CD4-positive, alpha-beta T cell treated with Interleukin-2 at 100 ng/mL for 4 hours (primary cell): ENCODE measurements at regions not wholly inside any gene's neighbourhood (a gene's known extent, or its start where the extent isn't known, plus 50 kb on each side); places are given as distances from the start of the nearest gene placed in this dataset.
"Not testable (repeated sequence)": the region's sequence is repeated elsewhere in the genome, so short reads cannot be mapped to it uniquely, and the experiment has no call there.

Experiments used
- DNase-seq: peaks from one replicate; pipeline ENCODE4 v3.0.0-alpha.2; 2020; ENCODE audit warnings: low spot score

GRCh38 chr3:72080800-72081199, 295.9 kb upstream of the PROK2 start:
- DNase-seq: no peak

GRCh38 chr3:72080095-72080494, 295.1 kb upstream of the PROK2 start:
- no peak for DNase-seq

GRCh38 chr3:72079369-72079872, 294.5 kb upstream of the PROK2 start:
- DNase-seq: no peak

GRCh38 chr3:72078676-72079368, 293.9 kb upstream of the PROK2 start:
- DNase-seq: no peak

GRCh38 chr3:72077473-72078259, 292.7 kb upstream of the PROK2 start:
- DNase-seq: no peak

- not testable (repeated sequence) for DNase-seq
These were observed 290.9 kb upstream of the PROK2 start for GRCh38 chr3:72075848-72076247.

- DNase-seq: no peak
These were observed 286.7 kb upstream of the PROK2 start for GRCh38 chr3:72071624-72072023.

- no peak for DNase-seq
These were observed 285.1 kb upstream of the PROK2 start for GRCh38 chr3:72070005-72070404.

DNA sequence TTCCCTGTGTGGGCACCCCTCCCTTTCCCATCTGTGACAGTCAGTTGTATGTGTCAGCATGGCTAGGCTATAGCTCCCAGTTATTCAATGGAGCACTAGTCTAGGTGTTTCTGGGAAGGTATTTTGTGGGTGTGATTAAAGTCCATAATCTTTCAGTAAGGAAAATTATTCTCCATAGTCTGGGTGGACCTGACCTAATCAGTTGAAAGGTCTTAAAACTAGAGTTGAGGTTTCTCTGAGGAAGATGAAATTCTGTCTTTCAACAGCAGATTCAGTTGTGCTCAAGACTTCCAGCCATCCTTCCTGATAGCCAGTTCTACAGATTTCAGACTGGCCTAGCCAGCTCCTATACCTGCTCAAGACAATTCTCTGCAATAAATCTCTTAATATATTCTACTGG, 284.6 kb upstream of the PROK2 start:
- DNase-seq: no peak

- no peak for DNase-seq
These were observed 283.7 kb upstream of the PROK2 start for GRCh38 chr3:72068621-72069020.

DNA sequence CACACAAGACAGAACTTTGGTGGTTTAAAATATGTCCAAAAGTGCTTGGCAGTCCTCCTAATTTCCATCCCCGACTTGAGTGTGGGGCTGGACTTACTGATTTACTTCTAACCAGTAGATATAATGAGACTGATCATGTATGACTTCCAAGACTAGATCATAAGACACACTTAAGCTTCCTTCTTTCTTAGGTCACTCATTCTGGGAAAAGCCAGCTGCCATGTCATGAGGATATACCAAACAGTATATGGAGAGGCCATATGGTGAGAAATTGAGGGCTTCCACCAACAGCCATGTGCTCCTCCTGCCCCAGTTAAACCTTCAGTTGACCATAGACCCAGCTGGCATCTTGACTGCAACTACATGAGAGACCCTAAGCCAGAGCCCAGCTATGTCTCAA, 282.8 kb upstream of the PROK2 start:
- no peak for DNase-seq

DNA sequence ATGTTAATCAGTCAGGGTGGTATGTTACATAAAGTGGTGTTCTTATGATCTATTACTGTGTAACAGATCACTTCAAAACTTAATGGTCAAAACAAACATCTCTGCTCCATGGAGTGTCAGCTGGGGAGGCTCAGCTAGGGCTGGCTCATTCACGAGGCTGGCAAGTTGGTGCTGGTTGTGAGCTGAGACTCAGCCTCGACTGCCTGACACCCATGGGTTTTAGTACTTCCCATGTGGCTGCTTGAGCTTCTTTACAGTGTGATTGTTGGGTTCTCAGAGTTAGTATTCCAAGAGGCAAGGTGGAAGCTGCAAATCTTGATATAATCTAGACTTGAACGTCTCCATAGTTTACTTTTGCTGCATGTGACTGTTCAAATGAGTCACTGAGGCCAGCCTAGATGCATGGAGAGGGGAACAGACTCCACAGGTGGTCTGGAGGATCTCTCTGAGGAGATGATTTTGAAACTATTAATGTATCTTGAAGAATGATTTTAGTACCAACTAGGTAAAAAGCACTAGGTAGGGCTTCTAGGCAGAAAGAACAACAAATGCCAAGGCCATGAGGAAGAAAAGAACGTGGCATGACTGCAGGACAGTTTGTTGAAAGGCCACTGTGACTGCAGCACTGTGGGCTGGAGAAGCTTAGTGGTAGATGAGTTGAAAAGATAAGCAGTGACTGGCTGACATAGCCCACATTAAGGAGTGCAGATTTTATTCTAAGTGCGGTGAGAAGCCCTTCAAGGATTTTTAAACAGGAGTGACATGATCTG, 281.1 kb upstream of the PROK2 start:
- no peak for DNase-seq

GRCh38 chr3:72065236-72065635, 280.3 kb upstream of the PROK2 start:
- no peak for DNase-seq

DNA sequence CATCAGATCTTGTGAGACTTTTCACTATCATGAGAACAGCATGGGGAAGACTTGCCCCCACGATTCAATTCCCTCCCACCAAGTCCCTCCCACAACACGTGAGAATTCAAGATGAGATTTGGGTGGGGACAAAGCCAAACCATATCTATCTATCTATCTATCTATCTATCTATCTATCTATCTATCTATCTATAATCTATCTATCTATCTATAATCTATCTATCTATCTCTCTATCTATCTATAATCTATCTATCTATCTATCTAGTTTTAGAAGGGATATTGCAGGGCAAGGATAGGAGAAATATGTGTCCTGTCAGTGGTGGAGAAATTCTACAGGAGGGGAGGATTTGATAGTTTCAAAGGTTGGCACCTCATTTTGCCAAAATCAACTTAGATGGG, 279.8 kb upstream of the PROK2 start:
- not testable (repeated sequence) for DNase-seq

GRCh38 chr3:72062017-72062416, 277.1 kb upstream of the PROK2 start:
- no peak for DNase-seq

DNA sequence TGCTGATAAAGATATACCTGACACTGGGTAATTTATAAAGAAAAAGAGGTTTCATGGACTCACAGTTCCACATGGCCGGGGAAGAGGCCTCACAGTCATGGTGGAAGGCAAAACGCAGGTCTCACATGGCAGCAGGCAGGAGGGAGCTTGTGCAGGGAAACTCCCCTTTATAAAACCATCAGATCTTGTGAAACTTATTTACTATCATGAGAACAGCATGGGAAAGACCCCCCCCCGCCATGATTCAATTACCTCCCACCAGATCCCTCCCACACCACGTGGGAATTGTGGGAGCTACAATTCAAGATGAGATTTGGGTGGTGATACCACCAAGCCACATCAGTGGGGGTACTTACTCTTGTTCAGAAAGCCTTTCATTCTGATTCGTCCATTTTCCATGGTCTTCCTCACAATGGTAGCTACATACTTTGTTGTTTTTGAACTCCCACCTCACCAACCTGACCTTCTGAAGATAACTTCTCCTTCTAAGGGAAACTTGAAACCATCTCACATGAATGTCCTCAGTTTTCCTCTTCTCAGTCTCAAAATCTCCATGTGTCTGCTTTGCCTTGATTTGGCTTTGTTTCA, 275.6 kb upstream of the PROK2 start:
- DNase-seq: no peak

- no peak for DNase-seq
These were observed 273.6 kb upstream of the PROK2 start for GRCh38 chr3:72058493-72059081.

DNA sequence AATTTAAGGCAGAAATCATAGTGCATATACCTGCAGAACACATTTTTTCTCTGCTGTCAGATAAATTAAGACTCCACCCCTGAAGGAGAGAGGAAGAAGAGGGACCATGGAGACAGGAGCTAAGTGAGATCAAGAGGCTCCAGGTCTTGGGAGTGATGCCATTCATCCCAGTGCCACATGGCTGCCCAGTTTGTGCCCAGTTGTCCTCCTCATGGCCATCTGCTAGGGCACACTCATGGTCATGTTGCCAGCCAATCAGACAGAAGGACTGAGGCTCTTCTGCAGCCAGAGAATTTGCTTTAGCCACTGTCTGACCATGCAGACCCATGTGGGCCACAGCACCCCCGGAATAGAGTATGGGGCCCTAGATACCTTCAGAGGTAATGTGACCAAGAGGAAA, 270.5 kb upstream of the PROK2 start:
- DNase-seq: no peak

- no peak for DNase-seq
These were observed 270.0 kb upstream of the PROK2 start for GRCh38 chr3:72054976-72055375.

- DNase-seq: no peak
These were observed 268.0 kb upstream of the PROK2 start for GRCh38 chr3:72052841-72053409.

DNA sequence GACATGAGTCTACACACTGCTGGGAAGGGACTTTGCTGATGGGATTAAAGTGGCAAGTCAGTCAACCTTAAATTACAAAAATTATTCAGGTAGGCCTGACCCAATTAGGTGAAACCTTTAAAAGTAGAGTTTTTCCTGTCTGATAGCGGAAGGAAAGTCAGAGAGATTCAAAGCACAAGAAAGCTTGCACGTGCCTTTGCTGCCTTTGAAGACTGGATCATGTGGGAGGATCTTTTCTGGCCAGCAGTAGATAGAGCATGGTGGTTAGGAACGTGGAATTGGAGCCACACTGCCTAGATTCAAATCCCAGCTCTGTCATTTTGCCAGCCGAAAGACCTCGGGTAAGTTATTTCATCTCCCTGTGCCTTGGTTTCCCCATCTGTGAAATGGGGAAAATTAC, 265.8 kb upstream of the PROK2 start:
- DNase-seq: no peak
